HCT116 (cell line): ENCODE measurements at regions not wholly inside any gene's neighbourhood (a gene's known extent, or its start where the extent isn't known, plus 50 kb on each side); places are given as distances from the start of the nearest gene placed in this dataset.

Experiments
- ATAC-seq: fragments of 200-7000 bp; cut with Tn5 transposase; 2 replicates; pipeline ENCODE4 v1.9.1; 2020; ENCODE audit warnings: mild to moderate bottlenecking, moderate library complexity
- BruUV-seq: library from RNA; stranded (reverse); fragments of 400-500 nt; replicated peaks from 2 replicates; lab custom pipeline; 2021; lab: Mats Ljungman, UMichigan
- CTCF ChIA-PET: fragments of 300-600 bp; sonication (Branson Sonifier 250); formaldehyde crosslinking; loops from one replicate; lab custom pipeline; 2021; ENCODE audit warnings: antibody characterized with exemption; lab: Charles Lee
- POLR2A ChIA-PET: fragments of 300-600, 350-600 bp; sonication (Branson Sonifier 250); formaldehyde crosslinking; loops from one replicate; lab custom pipeline; 2021; ENCODE audit warnings: antibody characterized with exemption; lab: Charles Lee
- RAD21 ChIA-PET, 2 experiments: fragments of 300-600 bp; sonication (Branson Sonifier 250); formaldehyde crosslinking; loops; one replicate each; lab custom pipeline; 2023; ENCODE audit warnings: low total read pairs in 2 of 2; ENCODE audit not compliant: uncharacterized antibody in 2 of 2, unreplicated experiment in 2 of 2, low non-redundant PET in 1 of 2; lab: Charles Lee
- DNase-seq: peaks from one replicate; pipeline ENCODE4 v3.0.0-alpha.2; 2010; ENCODE audit warnings: low read depth, low spot score
- H2AFZ ChIP-seq: fragments of 200-600 bp; shearing (Covaris generic), sonication (generic); 2 replicates; pipeline ENCODE4 v1.6.1; 2017; ENCODE audit warnings: low read depth, mixed run types, mixed read lengths, antibody characterized with exemption, low read length; ENCODE audit not compliant: poor library complexity, severe bottlenecking
- H3K27ac ChIP-seq: 2 replicates; pipeline ENCODE4 v1.5.1; 2012; ENCODE audit warnings: low read depth, low read length
- H3K27me3 ChIP-seq: fragments of 200-600 bp; sonication (generic); 2 replicates; pipeline ENCODE4 v1.6.1; 2016; ENCODE audit warnings: mixed run types, low read length, mixed read lengths; ENCODE audit not compliant: insufficient read depth
- H3K36me3 ChIP-seq, 2 experiments: fragments of 200-500 bp in 1 of 2; fragments of 200-600 bp in 1 of 2; sonication (Bioruptor generic) in 1 of 2; sonication (generic) in 1 of 2; 2 replicates each; pipeline versions ENCODE4 v1.5.1 to v1.6.1; 2014 to 2016; ENCODE audit warnings: low read length in 2 of 2, inconsistent platforms in 1 of 2, mixed read lengths in 1 of 2, mixed run types in 1 of 2; ENCODE audit not compliant: insufficient read depth in 2 of 2, control insufficient read depth in 1 of 2
- H3K4me1 ChIP-seq, 2 experiments: fragments of 200-600 bp in 1 of 2; sonication (generic) in 1 of 2; 2 replicates each; pipeline versions ENCODE4 v1.5.1 to v1.6.1; 2012 to 2017; ENCODE audit warnings: low read length in 2 of 2, inconsistent platforms in 1 of 2, mild to moderate bottlenecking in 1 of 2, mixed read lengths in 1 of 2, mixed run types in 1 of 2, moderate library complexity in 1 of 2; ENCODE audit not compliant: insufficient read depth in 2 of 2, control insufficient read depth in 1 of 2
- H3K4me2 ChIP-seq: fragments of 200-600 bp; sonication (generic); 2 replicates; pipeline ENCODE4 v1.6.1; 2017; ENCODE audit warnings: mixed run types, low read length, mixed read lengths
- H3K4me3 ChIP-seq, 2 experiments: fragments of 200-600 bp in 1 of 2; sonication (generic) in 1 of 2; replicated peaks in 1 of 2; 2 replicates each; pipeline ENCODE4 v1.5.1; 2011 to 2016; ENCODE audit warnings: low read length in 2 of 2, control low read depth in 1 of 2, low read depth in 1 of 2, mild to moderate bottlenecking in 1 of 2, mixed read lengths in 1 of 2, mixed run types in 1 of 2
- H3K79me2 ChIP-seq: fragments of 200-600 bp; sonication (generic); 2 replicates; pipeline ENCODE4 v1.6.1; 2017; ENCODE audit warnings: mild to moderate bottlenecking, mixed run types, low read length, moderate library complexity, mixed read lengths; ENCODE audit not compliant: insufficient read depth
- H3K9ac ChIP-seq: fragments of 200-600 bp; sonication (generic); 2 replicates; pipeline ENCODE4 v1.6.1; 2016; ENCODE audit warnings: low read length, mixed read lengths
- H3K9me2 ChIP-seq: fragments of 200-600 bp; sonication (generic), shearing (Covaris generic); 2 replicates; pipeline ENCODE4 v1.6.1; 2017; ENCODE audit warnings: mixed run types, mild to moderate bottlenecking, moderate library complexity; ENCODE audit not compliant: insufficient read depth
- H3K9me3 ChIP-seq, 2 experiments: fragments of 200-500 bp in 1 of 2; fragments of 200-600 bp in 1 of 2; sonication (Bioruptor generic) in 1 of 2; sonication (generic) in 1 of 2; 2 replicates each; pipeline ENCODE4 v1.6.1; 2014 to 2017; ENCODE audit warnings: low read length in 2 of 2, mixed read lengths in 2 of 2, inconsistent platforms in 1 of 2, low read depth in 1 of 2, mild to moderate bottlenecking in 1 of 2, mixed run types in 1 of 2, moderate library complexity in 1 of 2; ENCODE audit not compliant: control insufficient read depth in 1 of 2, insufficient read depth in 1 of 2
- H4K20me1 ChIP-seq: fragments of 200-600 bp; sonication (generic), shearing (Covaris generic); 2 replicates; pipeline ENCODE4 v1.6.1; 2017; ENCODE audit warnings: mixed run types, mild to moderate bottlenecking, moderate library complexity; ENCODE audit not compliant: insufficient read depth
- EZH2 ChIP-seq: fragments of 200-600 bp; sonication (generic); IDR thresholded peaks from 2 replicates; pipeline ENCODE4 v1.6.1; 2017; ENCODE audit warnings: antibody characterized with exemption, mixed run types
- FOSL1 ChIP-seq: IDR thresholded peaks from 2 replicates; pipeline ENCODE4 v1.6.1; 2012; ENCODE audit warnings: low read depth
- JUND ChIP-seq: IDR thresholded peaks from 2 replicates; pipeline ENCODE4 v1.6.1; 2012
- POLR2A ChIP-seq: IDR thresholded peaks from 2 replicates; pipeline ENCODE4 v1.7.0; 2011; ENCODE audit warnings: borderline replicate concordance; ENCODE audit not compliant: insufficient read depth, insufficient read length; ENCODE audit errors: extremely low read depth
- POLR2AphosphoS5 ChIP-seq: IDR thresholded peaks from 2 replicates; pipeline ENCODE4 v1.6.1; 2011; ENCODE audit warnings: mild to moderate bottlenecking, low read depth, low read length, moderate library complexity
- RAD21 ChIP-seq: IDR thresholded peaks from 2 replicates; pipeline ENCODE4 v1.6.1; 2012; ENCODE audit warnings: low read depth, mild to moderate bottlenecking
- YY1 ChIP-seq: IDR thresholded peaks from 2 replicates; pipeline ENCODE4 v1.6.1; 2011; ENCODE audit warnings: low read length, low read depth, moderate library complexity, mild to moderate bottlenecking; ENCODE audit not compliant: insufficient replicate concordance; ENCODE audit errors: extremely low read depth
- ZNF274 ChIP-seq: fragments of 200-500 bp; sonication (Bioruptor generic); IDR thresholded peaks from 2 replicates; pipeline ENCODE4 v1.6.1; 2014; ENCODE audit warnings: mild to moderate bottlenecking, low read depth, low read length, inconsistent platforms
- intact Hi-C: fragments of 100-400 bp; cut with micrococcal nuclease; formaldehyde crosslinking; loops from 2 replicates; pipeline ENCODE4 v1.10.0; 2022
- TF ChIP-seq, protein P1 (sequence below): IDR thresholded peaks from 2 replicates; pipeline ENCODE4 v1.6.1; 2012
- TF ChIP-seq, protein P2 (sequence below), 3 experiments: fragments of 200-600 bp in 1 of 3; sonication (generic) in 1 of 3; IDR thresholded peaks in 2 of 3; conservative IDR thresholded peaks in 1 of 3; 2 replicates each; pipeline ENCODE4 v1.5.1; 2012 to 2017; ENCODE audit warnings: low read depth in 2 of 3, low read length in 2 of 3, antibody characterized with exemption in 1 of 3, borderline replicate concordance in 1 of 3, control low read depth in 1 of 3, mild to moderate bottlenecking in 1 of 3, mixed read lengths in 1 of 3, mixed run types in 1 of 3, moderate library complexity in 1 of 3; ENCODE audit not compliant: insufficient read depth in 1 of 3
- TF ChIP-seq, protein P3 (sequence below): IDR thresholded peaks from 2 replicates; pipeline ENCODE4 v1.6.1; 2011; ENCODE audit warnings: mild to moderate bottlenecking, low read length, moderate library complexity; ENCODE audit not compliant: insufficient replicate concordance; ENCODE audit errors: extremely low read depth
- TF ChIP-seq, protein P4 (sequence below): IDR thresholded peaks from 2 replicates; pipeline ENCODE4 v1.6.1; 2012; ENCODE audit warnings: low read depth

DNA sequence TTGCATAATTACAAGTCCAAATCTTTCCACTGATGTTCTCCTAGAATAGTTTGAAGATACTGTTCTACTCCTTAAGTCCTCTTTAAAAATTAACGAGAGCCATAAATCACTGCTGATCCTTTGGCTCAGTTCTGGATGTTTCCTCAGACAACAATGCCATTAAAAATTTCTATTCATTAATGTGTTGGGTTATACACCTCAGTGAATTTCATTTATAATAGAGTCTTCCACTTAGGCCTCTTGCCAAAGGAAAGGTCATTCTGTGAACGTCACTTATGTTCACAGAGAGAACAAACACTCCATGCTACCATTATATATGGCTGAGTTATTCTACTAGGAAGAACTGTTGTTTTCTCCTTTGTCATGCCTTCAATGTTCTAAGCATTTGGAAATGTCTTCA, 1472.3 kb upstream of the CELF4 start:
- no peak overlapping the region for H3K9ac ChIP-seq
- intact Hi-C loops = no loop called here
- no peak for TF ChIP-seq YY1
- no peak for TF ChIP-seq JUND
- TF ChIP-seq, protein P1, sequence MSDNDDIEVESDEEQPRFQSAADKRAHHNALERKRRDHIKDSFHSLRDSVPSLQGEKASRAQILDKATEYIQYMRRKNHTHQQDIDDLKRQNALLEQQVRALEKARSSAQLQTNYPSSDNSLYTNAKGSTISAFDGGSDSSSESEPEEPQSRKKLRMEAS = no peak
- ChIA-PET CTCF (no interaction called here), RAD21 (no interaction called here), POLR2A (no interaction called here)
- H3K9me3 ChIP-seq = 0 out of 4 replicates have a peak, but pooled peaks cover 0 to 3% of the 10 kb centered on the region in 2 experiments
- H3K27me3 ChIP-seq = no peaks in the 10 kb centered on the region
- no peak for DNase-seq
- no peaks in the 10 kb centered on the region for H3K36me3 ChIP-seq
- H3K9me2 ChIP-seq = no peaks in the 10 kb centered on the region
- no peaks in the 10 kb centered on the region for H3K4me1 ChIP-seq
- H3K4me2 ChIP-seq = no peak overlapping the region
- no peak for ATAC-seq
- no peaks in the 10 kb centered on the region for H3K79me2 ChIP-seq
- H4K20me1 ChIP-seq = no peaks in the 10 kb centered on the region
- no TSS peak for BruUV-seq
- no peak overlapping the region for H2AFZ ChIP-seq
- H3K27ac ChIP-seq = no peak overlapping the region
- no peak overlapping the region for H3K4me3 ChIP-seq

DNA sequence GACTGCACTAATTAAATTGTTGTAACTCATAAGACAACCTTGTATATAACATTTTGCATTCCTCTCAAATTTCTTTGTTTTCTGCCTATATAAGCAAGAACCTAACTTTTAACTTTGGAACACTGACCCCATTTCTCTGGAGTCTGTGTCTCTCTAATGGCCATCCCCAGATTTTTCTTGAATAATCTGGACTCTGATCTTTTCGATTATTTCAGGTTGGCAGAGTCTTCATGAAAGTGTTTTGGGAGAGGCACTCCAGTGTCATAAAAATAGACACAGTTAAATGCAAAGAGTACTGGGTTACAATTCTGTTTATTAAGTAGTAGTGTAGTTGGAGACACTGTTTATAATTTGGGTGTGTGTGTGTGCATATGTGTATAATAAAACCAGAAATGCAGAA, 1467.7 kb upstream of the CELF4 start:
- no peaks in the 10 kb centered on the region for H3K27me3 ChIP-seq
- H4K20me1 ChIP-seq = no peaks in the 10 kb centered on the region
- ATAC-seq (no peak), DNase-seq (no peak)
- H3K4me1 ChIP-seq = no peaks in the 10 kb centered on the region
- H3K4me2 ChIP-seq = no peak overlapping the region
- H3K4me3 ChIP-seq = no peak overlapping the region
- no peaks in the 10 kb centered on the region for H3K9me3 ChIP-seq
- H3K79me2 ChIP-seq = no peaks in the 10 kb centered on the region
- ChIA-PET RAD21 (no interaction called here), POLR2A (no interaction called here), CTCF (no interaction called here)
- intact Hi-C loops = no loop called here
- no peak overlapping the region for H3K27ac ChIP-seq
- no TSS peak for BruUV-seq
- no peaks in the 10 kb centered on the region for H3K36me3 ChIP-seq
- H3K9ac ChIP-seq = no peak overlapping the region
- no peak overlapping the region for H2AFZ ChIP-seq
- H3K9me2 ChIP-seq = no peaks in the 10 kb centered on the region
- TF ChIP-seq, protein P2, sequence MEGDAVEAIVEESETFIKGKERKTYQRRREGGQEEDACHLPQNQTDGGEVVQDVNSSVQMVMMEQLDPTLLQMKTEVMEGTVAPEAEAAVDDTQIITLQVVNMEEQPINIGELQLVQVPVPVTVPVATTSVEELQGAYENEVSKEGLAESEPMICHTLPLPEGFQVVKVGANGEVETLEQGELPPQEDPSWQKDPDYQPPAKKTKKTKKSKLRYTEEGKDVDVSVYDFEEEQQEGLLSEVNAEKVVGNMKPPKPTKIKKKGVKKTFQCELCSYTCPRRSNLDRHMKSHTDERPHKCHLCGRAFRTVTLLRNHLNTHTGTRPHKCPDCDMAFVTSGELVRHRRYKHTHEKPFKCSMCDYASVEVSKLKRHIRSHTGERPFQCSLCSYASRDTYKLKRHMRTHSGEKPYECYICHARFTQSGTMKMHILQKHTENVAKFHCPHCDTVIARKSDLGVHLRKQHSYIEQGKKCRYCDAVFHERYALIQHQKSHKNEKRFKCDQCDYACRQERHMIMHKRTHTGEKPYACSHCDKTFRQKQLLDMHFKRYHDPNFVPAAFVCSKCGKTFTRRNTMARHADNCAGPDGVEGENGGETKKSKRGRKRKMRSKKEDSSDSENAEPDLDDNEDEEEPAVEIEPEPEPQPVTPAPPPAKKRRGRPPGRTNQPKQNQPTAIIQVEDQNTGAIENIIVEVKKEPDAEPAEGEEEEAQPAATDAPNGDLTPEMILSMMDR (IDR thresholded peaks at IDR 0.05 in 2 of 3, conservative IDR thresholded peaks at IDR 0.05 in 1 of 3; ENCODE audit: borderline replicate concordance in 1 of 3, insufficient read depth in 1 of 3, low read depth in 2 of 3, low read length in 2 of 3) = no peak
- TF ChIP-seq EZH2 = no peak
- TF ChIP-seq, protein P1 = no peak
- no peak for TF ChIP-seq POLR2A
- no peak for TF ChIP-seq POLR2AphosphoS5
- TF ChIP-seq, protein P3, sequence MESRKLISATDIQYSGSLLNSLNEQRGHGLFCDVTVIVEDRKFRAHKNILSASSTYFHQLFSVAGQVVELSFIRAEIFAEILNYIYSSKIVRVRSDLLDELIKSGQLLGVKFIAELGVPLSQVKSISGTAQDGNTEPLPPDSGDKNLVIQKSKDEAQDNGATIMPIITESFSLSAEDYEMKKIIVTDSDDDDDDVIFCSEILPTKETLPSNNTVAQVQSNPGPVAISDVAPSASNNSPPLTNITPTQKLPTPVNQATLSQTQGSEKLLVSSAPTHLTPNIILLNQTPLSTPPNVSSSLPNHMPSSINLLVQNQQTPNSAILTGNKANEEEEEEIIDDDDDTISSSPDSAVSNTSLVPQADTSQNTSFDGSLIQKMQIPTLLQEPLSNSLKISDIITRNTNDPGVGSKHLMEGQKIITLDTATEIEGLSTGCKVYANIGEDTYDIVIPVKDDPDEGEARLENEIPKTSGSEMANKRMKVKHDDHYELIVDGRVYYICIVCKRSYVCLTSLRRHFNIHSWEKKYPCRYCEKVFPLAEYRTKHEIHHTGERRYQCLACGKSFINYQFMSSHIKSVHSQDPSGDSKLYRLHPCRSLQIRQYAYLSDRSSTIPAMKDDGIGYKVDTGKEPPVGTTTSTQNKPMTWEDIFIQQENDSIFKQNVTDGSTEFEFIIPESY = no peak
- TF ChIP-seq, protein P4, sequence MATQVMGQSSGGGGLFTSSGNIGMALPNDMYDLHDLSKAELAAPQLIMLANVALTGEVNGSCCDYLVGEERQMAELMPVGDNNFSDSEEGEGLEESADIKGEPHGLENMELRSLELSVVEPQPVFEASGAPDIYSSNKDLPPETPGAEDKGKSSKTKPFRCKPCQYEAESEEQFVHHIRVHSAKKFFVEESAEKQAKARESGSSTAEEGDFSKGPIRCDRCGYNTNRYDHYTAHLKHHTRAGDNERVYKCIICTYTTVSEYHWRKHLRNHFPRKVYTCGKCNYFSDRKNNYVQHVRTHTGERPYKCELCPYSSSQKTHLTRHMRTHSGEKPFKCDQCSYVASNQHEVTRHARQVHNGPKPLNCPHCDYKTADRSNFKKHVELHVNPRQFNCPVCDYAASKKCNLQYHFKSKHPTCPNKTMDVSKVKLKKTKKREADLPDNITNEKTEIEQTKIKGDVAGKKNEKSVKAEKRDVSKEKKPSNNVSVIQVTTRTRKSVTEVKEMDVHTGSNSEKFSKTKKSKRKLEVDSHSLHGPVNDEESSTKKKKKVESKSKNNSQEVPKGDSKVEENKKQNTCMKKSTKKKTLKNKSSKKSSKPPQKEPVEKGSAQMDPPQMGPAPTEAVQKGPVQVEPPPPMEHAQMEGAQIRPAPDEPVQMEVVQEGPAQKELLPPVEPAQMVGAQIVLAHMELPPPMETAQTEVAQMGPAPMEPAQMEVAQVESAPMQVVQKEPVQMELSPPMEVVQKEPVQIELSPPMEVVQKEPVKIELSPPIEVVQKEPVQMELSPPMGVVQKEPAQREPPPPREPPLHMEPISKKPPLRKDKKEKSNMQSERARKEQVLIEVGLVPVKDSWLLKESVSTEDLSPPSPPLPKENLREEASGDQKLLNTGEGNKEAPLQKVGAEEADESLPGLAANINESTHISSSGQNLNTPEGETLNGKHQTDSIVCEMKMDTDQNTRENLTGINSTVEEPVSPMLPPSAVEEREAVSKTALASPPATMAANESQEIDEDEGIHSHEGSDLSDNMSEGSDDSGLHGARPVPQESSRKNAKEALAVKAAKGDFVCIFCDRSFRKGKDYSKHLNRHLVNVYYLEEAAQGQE = no peak
- no peak for TF ChIP-seq RAD21
- no peak for TF ChIP-seq FOSL1
- TF ChIP-seq ZNF274 = no peak
